ENCODE measurements at regions not wholly inside any gene's neighbourhood (a gene's known extent, or its start where the extent isn't known, plus 50 kb on each side); places are given as distances from the start of the nearest gene placed in this dataset.

- peaks cover 1% of the 10 kb centered on the region for H3K4me1 Mint-ChIP-seq (ENCODE audit: insufficient read depth, unreplicated experiment)
- BruUV-seq (replicated peaks): no TSS peak
- H3K27ac Mint-ChIP-seq (ENCODE audit: low read depth, unreplicated experiment): no peak overlapping the region
- H3K9me3 Mint-ChIP-seq (ENCODE audit: unreplicated experiment): peaks cover 9% of the 10 kb centered on the region
- H3K4me3 Mint-ChIP-seq (ENCODE audit: unreplicated experiment): no peak overlapping the region
- TF ChIP-seq, protein P1, sequence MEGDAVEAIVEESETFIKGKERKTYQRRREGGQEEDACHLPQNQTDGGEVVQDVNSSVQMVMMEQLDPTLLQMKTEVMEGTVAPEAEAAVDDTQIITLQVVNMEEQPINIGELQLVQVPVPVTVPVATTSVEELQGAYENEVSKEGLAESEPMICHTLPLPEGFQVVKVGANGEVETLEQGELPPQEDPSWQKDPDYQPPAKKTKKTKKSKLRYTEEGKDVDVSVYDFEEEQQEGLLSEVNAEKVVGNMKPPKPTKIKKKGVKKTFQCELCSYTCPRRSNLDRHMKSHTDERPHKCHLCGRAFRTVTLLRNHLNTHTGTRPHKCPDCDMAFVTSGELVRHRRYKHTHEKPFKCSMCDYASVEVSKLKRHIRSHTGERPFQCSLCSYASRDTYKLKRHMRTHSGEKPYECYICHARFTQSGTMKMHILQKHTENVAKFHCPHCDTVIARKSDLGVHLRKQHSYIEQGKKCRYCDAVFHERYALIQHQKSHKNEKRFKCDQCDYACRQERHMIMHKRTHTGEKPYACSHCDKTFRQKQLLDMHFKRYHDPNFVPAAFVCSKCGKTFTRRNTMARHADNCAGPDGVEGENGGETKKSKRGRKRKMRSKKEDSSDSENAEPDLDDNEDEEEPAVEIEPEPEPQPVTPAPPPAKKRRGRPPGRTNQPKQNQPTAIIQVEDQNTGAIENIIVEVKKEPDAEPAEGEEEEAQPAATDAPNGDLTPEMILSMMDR (IDR thresholded peaks at IDR 0.05; ENCODE audit: unreplicated experiment): no peak
- H3K36me3 Mint-ChIP-seq (ENCODE audit: insufficient read depth, unreplicated experiment): no peaks in the 10 kb centered on the region
- ChIA-PET POLR2A (interaction anchor here (0.7 to 1.0 kb wide), 2 partner anchors 157 to 171 kb away, joined by 3 to 4 read pairs; no protein-coding TSS in a partner anchor), CTCF (interaction anchor here (1.1 to 7.2 kb wide), 2 partner anchors 170 to 883 kb away, joined by 3 to 270 read pairs; no protein-coding TSS in a partner anchor)
- no peak for DNase-seq (ENCODE audit: unreplicated experiment)
- H3K27me3 Mint-ChIP-seq (ENCODE audit: insufficient read depth, unreplicated experiment): peaks cover 41% of the 10 kb centered on the region
- intact Hi-C loops (cut with micrococcal nuclease): no loop called here
Measured at GRCh38 chr1:184810735-184811343, 56.2 kb upstream of the EDEM3 start.

DNA sequence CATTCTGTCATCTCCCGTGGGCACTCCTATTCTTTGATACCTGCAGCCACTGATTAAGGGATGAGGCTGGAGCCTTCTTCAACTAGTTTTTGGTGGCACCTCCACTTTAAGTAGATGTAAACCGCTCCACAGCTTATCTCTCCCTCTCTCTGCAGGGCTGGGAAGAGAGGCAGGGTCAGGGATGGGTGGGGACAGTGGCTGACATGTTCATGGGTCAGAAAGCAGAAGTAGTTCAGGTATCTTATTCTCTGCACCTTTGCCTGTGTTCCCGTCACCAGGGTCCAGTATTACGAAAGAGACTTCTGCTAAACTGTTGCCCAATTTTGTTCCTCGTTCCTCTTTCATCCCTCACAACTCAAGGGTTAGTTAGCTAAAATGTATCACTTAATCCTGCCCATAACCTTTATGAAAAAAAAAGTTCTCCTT, 51.7 kb upstream of the EDEM3 start:
- H3K9me3 Mint-ChIP-seq (ENCODE audit: unreplicated experiment): no peaks in the 10 kb centered on the region
- H3K27ac Mint-ChIP-seq (ENCODE audit: low read depth, unreplicated experiment): no peak overlapping the region
- intact Hi-C loops (cut with micrococcal nuclease): loop anchor here (5.0 kb wide), 2 partner anchors 241 to 1406 kb away; partner anchors contain the start of gene RNF2
- ChIA-PET CTCF (interaction anchor here (0.6 to 7.2 kb wide), 50 partner anchors 8 to 896 kb away, joined by 3 to 270 read pairs (median 6); partner anchors contain the start of gene NIBAN1), POLR2A (interaction anchor here (0.6 to 3.1 kb wide), 9 partner anchors 15 to 1059 kb away, joined by 3 to 15 read pairs (median 3); partner anchors contain the start of genes SWT1 and TRMT1L)
- peak; percentile 63 for DNase-seq (ENCODE audit: unreplicated experiment)
- H3K4me1 Mint-ChIP-seq (ENCODE audit: insufficient read depth, unreplicated experiment): peaks cover 6% of the 10 kb centered on the region
- no TSS peak for BruUV-seq (replicated peaks)
- peaks cover 49% of the 10 kb centered on the region for H3K27me3 Mint-ChIP-seq (ENCODE audit: insufficient read depth, unreplicated experiment)
- no peak overlapping the region for H3K4me3 Mint-ChIP-seq (ENCODE audit: unreplicated experiment)
- no peaks in the 10 kb centered on the region for H3K36me3 Mint-ChIP-seq (ENCODE audit: insufficient read depth, unreplicated experiment)
- TF ChIP-seq, protein P1 (IDR thresholded peaks at IDR 0.05; ENCODE audit: unreplicated experiment): no peak

DNA sequence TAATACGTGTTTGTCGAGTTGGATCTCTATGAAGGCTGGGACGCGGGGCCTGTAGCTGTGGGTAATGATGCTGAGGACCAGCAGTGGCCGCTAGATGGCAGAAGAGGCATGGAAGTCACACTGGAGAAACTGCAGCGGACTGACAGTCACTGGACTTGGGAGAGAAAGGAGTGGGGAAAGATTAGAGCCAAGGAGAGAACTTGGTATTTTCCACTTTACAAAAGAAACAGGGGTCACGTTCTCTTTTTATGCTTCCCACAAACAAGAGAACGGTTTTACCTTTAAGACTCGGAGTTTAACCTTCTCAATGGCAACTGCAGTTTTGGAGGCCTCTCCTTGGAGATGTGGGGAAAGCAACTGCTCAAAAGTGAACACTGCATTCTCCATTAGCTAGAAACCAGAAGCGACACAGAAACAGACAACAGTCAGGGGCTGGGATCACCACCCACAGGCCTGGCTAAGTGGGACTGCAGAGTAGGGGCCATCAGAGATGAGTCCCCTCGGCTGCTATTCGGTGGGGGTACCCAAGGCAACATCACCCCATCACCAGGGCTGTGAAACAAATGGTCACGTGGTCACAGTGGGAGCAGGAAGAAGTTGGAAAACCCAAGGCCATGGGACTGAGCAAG, 51.1 kb upstream of the EDEM3 start:
- peak; percentile 95 for DNase-seq (ENCODE audit: unreplicated experiment)
- intact Hi-C loops (cut with micrococcal nuclease): loop anchor here (1.0 to 5.0 kb wide), 5 partner anchors 177 to 1407 kb away; partner anchors contain the start of gene RNF2
- ChIA-PET CTCF (interaction anchor here (0.6 to 7.2 kb wide), 82 partner anchors 9 to 1597 kb away, joined by 3 to 270 read pairs (median 4); partner anchors contain the start of gene NIBAN1), POLR2A (interaction anchor here (0.6 to 3.1 kb wide), 13 partner anchors 12 to 1060 kb away, joined by 3 to 15 read pairs (median 3); partner anchors contain the start of genes EDEM3, RNF2, SWT1 and TRMT1L)
- TF ChIP-seq, protein P1 (IDR thresholded peaks at IDR 0.05; ENCODE audit: unreplicated experiment): peak; percentile 99
- no peaks in the 10 kb centered on the region for H3K36me3 Mint-ChIP-seq (ENCODE audit: insufficient read depth, unreplicated experiment)
- peaks cover 46% of the 10 kb centered on the region for H3K27me3 Mint-ChIP-seq (ENCODE audit: insufficient read depth, unreplicated experiment)
- no TSS peak for BruUV-seq (replicated peaks)
- H3K27ac Mint-ChIP-seq (ENCODE audit: low read depth, unreplicated experiment): no peak overlapping the region
- no peak overlapping the region for H3K4me3 Mint-ChIP-seq (ENCODE audit: unreplicated experiment)
- no peaks in the 10 kb centered on the region for H3K9me3 Mint-ChIP-seq (ENCODE audit: unreplicated experiment)
- H3K4me1 Mint-ChIP-seq (ENCODE audit: insufficient read depth, unreplicated experiment): peaks cover 6% of the 10 kb centered on the region
